GM12874 (cell line): ENCODE measurements at regions not wholly inside any gene's neighbourhood (a gene's known extent, or its start where the extent isn't known, plus 50 kb on each side); places are given as distances from the start of the nearest gene placed in this dataset.

Source experiments
- CTCF ChIP-seq: IDR thresholded peaks from 2 replicates; pipeline ENCODE4 v1.5.1; 2011; ENCODE audit warnings: low read depth, mild to moderate bottlenecking, control low read depth, low read length, moderate library complexity; ENCODE audit not compliant: insufficient read depth

GRCh38 chrX:9356846-9357245, 108.0 kb upstream of the TBL1X start:
- TF ChIP-seq CTCF: no peak

- no peak for TF ChIP-seq CTCF
Observed at GRCh38 chrX:9357518-9358114, 107.2 kb upstream of the TBL1X start.

GRCh38 chrX:9362363-9362928, 102.4 kb upstream of the TBL1X start:
- no peak for TF ChIP-seq CTCF

GRCh38 chrX:9367421-9367820, 97.4 kb upstream of the TBL1X start:
- TF ChIP-seq CTCF: no peak

- no peak for TF ChIP-seq CTCF
Observed at GRCh38 chrX:9368262-9368661, 96.6 kb upstream of the TBL1X start.

GRCh38 chrX:9369802-9370291, 95.0 kb upstream of the TBL1X start:
- no peak for TF ChIP-seq CTCF

- no peak for TF ChIP-seq CTCF
Observed at GRCh38 chrX:9370893-9371292, 94.0 kb upstream of the TBL1X start.
